Keratinocyte (primary cell): ENCODE measurements at regions not wholly inside any gene's neighbourhood (a gene's known extent, or its start where the extent isn't known, plus 50 kb on each side); places are given as distances from the start of the nearest gene placed in this dataset.

ENCODE experiments used
- DNase-seq: peaks from one replicate; pipeline ENCODE4 v3.0.0-alpha.2; 2011; ENCODE audit warnings: low read depth, missing footprints, low spot score
- FAIRE-seq: peaks from 2 replicates; lab custom pipeline; 2011; peaks lifted over from hg19 to GRCh38; lab: Jason Lieb, UNC
- H2AFZ ChIP-seq: 2 replicates; pipeline ENCODE4 v1.6.0; 2012; ENCODE audit warnings: low read length, control low read depth, inconsistent platforms; ENCODE audit not compliant: control insufficient read depth
- H3K27ac ChIP-seq: 2 replicates; pipeline ENCODE4 v1.5.1; 2011; ENCODE audit warnings: low read length; ENCODE audit not compliant: control insufficient read depth, insufficient read depth
- H3K27me3 ChIP-seq: 3 replicates; pipeline ENCODE4 v1.6.0; 2011; ENCODE audit warnings: low read length; ENCODE audit not compliant: control insufficient read depth, insufficient read depth; ENCODE audit errors: extremely low read depth
- H3K36me3 ChIP-seq, 2 experiments: 2 replicates in 1 of 2; 3 replicates in 1 of 2; pipeline ENCODE4 v1.5.1; 2011; ENCODE audit warnings: low read length in 2 of 2, mild to moderate bottlenecking in 1 of 2; ENCODE audit not compliant: control insufficient read depth in 2 of 2, insufficient read depth in 2 of 2; ENCODE audit errors: extremely low read depth in 1 of 2
- H3K4me1 ChIP-seq: 3 replicates; pipeline ENCODE4 v1.5.1; 2011; ENCODE audit warnings: low read length; ENCODE audit not compliant: control insufficient read depth, insufficient read depth; ENCODE audit errors: extremely low read depth
- H3K4me2 ChIP-seq: 3 replicates; pipeline ENCODE4 v1.6.0; 2011; ENCODE audit warnings: low read depth, low read length; ENCODE audit not compliant: control insufficient read depth, insufficient read depth; ENCODE audit errors: extremely low read depth
- H3K4me3 ChIP-seq, 3 experiments: fragments of 200-600 bp in 1 of 3; sonication (generic) in 1 of 3; 2 replicates in 2 of 3; 3 replicates in 1 of 3; pipeline ENCODE4 v1.5.1; 2011 to 2016; ENCODE audit warnings: low read length in 3 of 3, mild to moderate bottlenecking in 3 of 3, control low read depth in 2 of 3, inconsistent platforms in 1 of 3, low read depth in 1 of 3, mixed read lengths in 1 of 3, mixed run types in 1 of 3, moderate library complexity in 1 of 3; ENCODE audit not compliant: control insufficient read depth in 2 of 3, insufficient read depth in 2 of 3; ENCODE audit errors: extremely low read depth in 1 of 3
- H3K79me2 ChIP-seq: 2 replicates; pipeline ENCODE4 v1.6.0; 2012; ENCODE audit warnings: low read length; ENCODE audit not compliant: control insufficient read depth, insufficient read depth
- H3K9ac ChIP-seq: 3 replicates; pipeline ENCODE4 v1.6.0; 2011; ENCODE audit warnings: low read length; ENCODE audit not compliant: control insufficient read depth, insufficient read depth; ENCODE audit errors: extremely low read depth
- H3K9me1 ChIP-seq: 3 replicates; pipeline ENCODE4 v1.6.0; 2011; ENCODE audit warnings: low read length; ENCODE audit not compliant: control insufficient read depth, insufficient read depth; ENCODE audit errors: extremely low read depth
- H3K9me3 ChIP-seq: 2 replicates; pipeline ENCODE4 v1.5.1; 2012; ENCODE audit warnings: low read depth, low read length; ENCODE audit not compliant: control insufficient read depth
- H4K20me1 ChIP-seq: 3 replicates; pipeline ENCODE4 v1.6.0; 2011; ENCODE audit warnings: low read length; ENCODE audit not compliant: control insufficient read depth, insufficient read depth; ENCODE audit errors: extremely low read depth
- CTCF ChIP-seq, 3 experiments: IDR thresholded peaks in 1 of 3; conservative IDR thresholded peaks in 1 of 3; optimal IDR thresholded peaks in 1 of 3; 2 replicates in 2 of 3; 3 replicates in 1 of 3; pipeline versions ENCODE3 to v1.5.1; 2011; ENCODE audit warnings: low read length in 3 of 3, mild to moderate bottlenecking in 3 of 3, moderate library complexity in 2 of 3, control low read depth in 1 of 3, inconsistent platforms in 1 of 3; ENCODE audit not compliant: insufficient read depth in 2 of 3; ENCODE audit errors: extremely low read depth in 1 of 3
- EZH2 ChIP-seq: IDR thresholded peaks from one replicate; pipeline ENCODE4 v1.6.1; 2012; ENCODE audit warnings: inconsistent platforms, mild to moderate bottlenecking, low read length, moderate library complexity
- dilution Hi-C: fragments of 300-500 bp; cut with MboI; formaldehyde crosslinking; loops from one replicate; pipeline ENCODE4 v1.7.0; 2020; ENCODE audit warnings: low sequenced_read_pairs; ENCODE audit not compliant: extremely low pct_ligation_motif_present

- no peaks in the 10 kb centered on the region for H3K4me1 ChIP-seq
- TF ChIP-seq EZH2 = no peak
- no peak for TF ChIP-seq CTCF (optimal IDR thresholded peaks at IDR 0.05 in 1 of 3, IDR thresholded peaks at IDR 0.05 in 1 of 3, conservative IDR thresholded peaks at IDR 0.05 in 1 of 3; ENCODE audit: extremely low read depth in 1 of 3, insufficient read depth in 2 of 3, low read length in 3 of 3)
- no peaks in the 10 kb centered on the region for H3K36me3 ChIP-seq
- H3K9ac ChIP-seq = no peak overlapping the region
- no peaks in the 10 kb centered on the region for H3K9me1 ChIP-seq
- no peaks in the 10 kb centered on the region for H4K20me1 ChIP-seq
- H3K27ac ChIP-seq = no peak overlapping the region
- no peak overlapping the region for H2AFZ ChIP-seq
- no peak overlapping the region for H3K4me2 ChIP-seq
- no peaks in the 10 kb centered on the region for H3K79me2 ChIP-seq
- H3K9me3 ChIP-seq = no peaks in the 10 kb centered on the region
- dilution Hi-C loops = no loop called here
- no peaks in the 10 kb centered on the region for H3K27me3 ChIP-seq
- DNase-seq (no peak), FAIRE-seq (no peak)
- no peak overlapping the region for H3K4me3 ChIP-seq
Observed at GRCh38 chr1:103942029-103942428, 192.3 kb downstream of the AMY1C start.

- H3K4me3 ChIP-seq = no peak overlapping the region
- no peak for DNase-seq
- no peak overlapping the region for H3K4me2 ChIP-seq
- no peaks in the 10 kb centered on the region for H3K27me3 ChIP-seq
- H2AFZ ChIP-seq = no peak overlapping the region
- H4K20me1 ChIP-seq = no peaks in the 10 kb centered on the region
- no peaks in the 10 kb centered on the region for H3K4me1 ChIP-seq
- no peak for FAIRE-seq
- TF ChIP-seq CTCF (optimal IDR thresholded peaks at IDR 0.05 in 1 of 3, IDR thresholded peaks at IDR 0.05 in 1 of 3, conservative IDR thresholded peaks at IDR 0.05 in 1 of 3; ENCODE audit: extremely low read depth in 1 of 3, insufficient read depth in 2 of 3, low read length in 3 of 3) (no peak), EZH2 (no peak)
- no peaks in the 10 kb centered on the region for H3K36me3 ChIP-seq
- H3K27ac ChIP-seq = no peak overlapping the region
- no peak overlapping the region for H3K9ac ChIP-seq
- no peaks in the 10 kb centered on the region for H3K9me1 ChIP-seq
- dilution Hi-C loops = no loop called here
- no peaks in the 10 kb centered on the region for H3K9me3 ChIP-seq
- H3K79me2 ChIP-seq = no peaks in the 10 kb centered on the region
Observed at GRCh38 chr1:103945774-103946173, 196.1 kb downstream of the AMY1C start.
